Heart right ventricle (tissue), 16 donors: ENCODE measurements at regions not wholly inside any gene's neighbourhood (a gene's known extent, or its start where the extent isn't known, plus 50 kb on each side); places are given as distances from the start of the nearest gene placed in this dataset.
"Not testable (repeated sequence)": the region's sequence is repeated elsewhere in the genome, so short reads cannot be mapped to it uniquely, and the experiment has no call there.

Experiments used
- ATAC-seq, 8 donors: fragments of 200-7000 bp; cut with Tn5 transposase; one replicate each; pipeline ENCODE4 v1.9.1; 2020; ENCODE audit warnings: mild to moderate bottlenecking in 8 of 8, moderate library complexity in 8 of 8, moderate number of reproducible peaks in 1 of 8
- DNase-seq, 2 donors: peaks; one replicate each; pipeline ENCODE4 v3.0.0-alpha.2; 2020
- H3K27ac ChIP-seq, 10 donors: fragments of 200-600 bp; sonication (generic) in 2 of 10; one replicate each; pipeline versions ENCODE4 v1.5.0 to v1.8.0; 2020 to 2022; ENCODE audit warnings: mild to moderate bottlenecking in 3 of 10
- H3K27me3 ChIP-seq, 7 donors: fragments of 200-600 bp; one replicate each; pipeline ENCODE4 v1.8.0; 2021 to 2022; ENCODE audit warnings: mild to moderate bottlenecking in 2 of 7
- H3K36me3 ChIP-seq, 9 donors: fragments of 200-600 bp; sonication (generic) in 1 of 9; one replicate each; pipeline versions ENCODE4 v1.5.0 to v1.8.0; 2020 to 2022; ENCODE audit warnings: mild to moderate bottlenecking in 2 of 9
- H3K4me1 ChIP-seq, 9 donors: fragments of 200-600 bp; sonication (generic) in 1 of 9; one replicate each; pipeline versions ENCODE4 v1.5.0 to v1.8.0; 2020 to 2022; ENCODE audit warnings: mild to moderate bottlenecking in 4 of 9
- H3K4me3 ChIP-seq, 10 donors: fragments of 200-600 bp; sonication (generic) in 2 of 10; one replicate each; pipeline versions ENCODE4 v1.5.0 to v1.8.0; 2020 to 2022; ENCODE audit warnings: mild to moderate bottlenecking in 7 of 10, moderate library complexity in 2 of 10
- H3K9me3 ChIP-seq, 11 donors: fragments of 200-600 bp in 10 of 11; sonication (generic) in 2 of 11; one replicate each; pipeline versions ENCODE4 v1.5.0 to v1.8.0; 2013 to 2022; ENCODE audit warnings: mild to moderate bottlenecking in 2 of 11, control low read depth in 1 of 11, moderate library complexity in 1 of 11
- WGBS, 2 donors: extraction: QIAGEN DNeasy Blood & Tissue Kit; methylation state at CpG; one replicate each; pipeline ENCODE4 v1.1.7; 2013; ENCODE audit warnings: inconsistent platforms in 1 of 2; 5-methylcytosine and 5-hydroxymethylcytosine counted together
- intact Hi-C, 10 donors: fragments of 100-400 bp; cut with DNase I; formaldehyde crosslinking; loops; one replicate each; pipeline versions ENCODE4 v1.11.1 to v1.14.2; 2022
- TF ChIP-seq, protein P1 (sequence below), 9 donors: fragments of 200-600 bp; sonication (generic) in 2 of 9; IDR thresholded peaks; one replicate each; pipeline versions ENCODE4 v1.5.0 to v1.8.0; 2021 to 2022; ENCODE audit warnings: antibody characterized with exemption in 9 of 9, mild to moderate bottlenecking in 5 of 9, moderate library complexity in 1 of 9
- donor health status: Arrhythmogenic right ventricular cardiomyopathy.
- donor health status: ischemic (EF 13 %, LVEDD 7.1; RV severe dilation, severe dysfunction).
- donor health status: healthy with polysubstance abuse.
- donor health status: DM: no; HTN: yes; CAD: no.
- donor health status: DM: no; HTN: no; CAD: no.
- donor health status: ischemic (EF 25% LVEDD 6.9; RV normal size, moderate dysfunction).
- donor health status: ischemic (EF 25% LVEDD 5.7; RV mildly dilated, moderate dysfunction).
- donor health status: healthy.
- donor health status: DM: yes; HTN: yes; CAD: no.
- donor health status: Ischemic cardiomyopathy.
- donor health status: ischemic (EF 35%, LVEDD 5.7; RV mildly dilated, moderate dysfunction).
- donor health status: nonischemic (EF 11% LVEDD 7.7; RV severe dilation, severe dysfunction).
- donor health status: DM: yes; HTN: yes; CAD: no.
- donor health status: PGD.
- donor health status: ischemic (EF 29% LVEDD 5.4; RV normal size, mild dysfunction).
- donor health status: nonischemic (EF 23%, LVEDD 6.1; RV moderate dilation, normal function).

DNA sequence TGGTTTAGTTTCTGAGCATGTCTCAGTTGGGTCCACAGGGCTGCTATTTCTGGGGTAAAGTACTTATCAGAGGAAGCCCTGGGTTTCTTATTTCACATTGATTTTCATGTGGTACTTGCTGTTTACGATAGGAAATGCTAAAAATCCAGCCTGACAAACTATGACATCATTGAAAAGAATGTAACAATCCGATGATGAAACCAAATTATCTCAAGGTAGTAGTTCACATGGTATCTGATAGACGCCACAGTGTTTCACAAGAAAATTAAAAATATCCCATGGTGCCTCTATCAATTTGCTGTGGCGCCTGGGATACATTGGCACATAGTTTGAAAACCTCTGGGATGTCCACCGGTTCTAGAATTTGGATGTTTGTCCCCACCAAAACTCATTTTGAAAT, 418.9 kb upstream of the RPS6KA3 start:
- intact Hi-C loops, result no loop called here
- no peaks in the 10 kb centered on the region for H3K36me3 ChIP-seq
- TF ChIP-seq, protein P1, sequence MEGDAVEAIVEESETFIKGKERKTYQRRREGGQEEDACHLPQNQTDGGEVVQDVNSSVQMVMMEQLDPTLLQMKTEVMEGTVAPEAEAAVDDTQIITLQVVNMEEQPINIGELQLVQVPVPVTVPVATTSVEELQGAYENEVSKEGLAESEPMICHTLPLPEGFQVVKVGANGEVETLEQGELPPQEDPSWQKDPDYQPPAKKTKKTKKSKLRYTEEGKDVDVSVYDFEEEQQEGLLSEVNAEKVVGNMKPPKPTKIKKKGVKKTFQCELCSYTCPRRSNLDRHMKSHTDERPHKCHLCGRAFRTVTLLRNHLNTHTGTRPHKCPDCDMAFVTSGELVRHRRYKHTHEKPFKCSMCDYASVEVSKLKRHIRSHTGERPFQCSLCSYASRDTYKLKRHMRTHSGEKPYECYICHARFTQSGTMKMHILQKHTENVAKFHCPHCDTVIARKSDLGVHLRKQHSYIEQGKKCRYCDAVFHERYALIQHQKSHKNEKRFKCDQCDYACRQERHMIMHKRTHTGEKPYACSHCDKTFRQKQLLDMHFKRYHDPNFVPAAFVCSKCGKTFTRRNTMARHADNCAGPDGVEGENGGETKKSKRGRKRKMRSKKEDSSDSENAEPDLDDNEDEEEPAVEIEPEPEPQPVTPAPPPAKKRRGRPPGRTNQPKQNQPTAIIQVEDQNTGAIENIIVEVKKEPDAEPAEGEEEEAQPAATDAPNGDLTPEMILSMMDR (IDR thresholded peaks at IDR 0.05), result no peak
- WGBS, 2 donors, result 79 to 93% methylated on average over 5 of the region's 5 CpGs
- H3K4me1 ChIP-seq, result no peaks in the 10 kb centered on the region
- no peak for DNase-seq
- H3K9me3 ChIP-seq, result no peaks in the 10 kb centered on the region
- ATAC-seq, result no peak
- H3K27ac ChIP-seq, result no peak overlapping the region
- no peak overlapping the region for H3K4me3 ChIP-seq
- H3K27me3 ChIP-seq, result no peaks in the 10 kb centered on the region

DNA sequence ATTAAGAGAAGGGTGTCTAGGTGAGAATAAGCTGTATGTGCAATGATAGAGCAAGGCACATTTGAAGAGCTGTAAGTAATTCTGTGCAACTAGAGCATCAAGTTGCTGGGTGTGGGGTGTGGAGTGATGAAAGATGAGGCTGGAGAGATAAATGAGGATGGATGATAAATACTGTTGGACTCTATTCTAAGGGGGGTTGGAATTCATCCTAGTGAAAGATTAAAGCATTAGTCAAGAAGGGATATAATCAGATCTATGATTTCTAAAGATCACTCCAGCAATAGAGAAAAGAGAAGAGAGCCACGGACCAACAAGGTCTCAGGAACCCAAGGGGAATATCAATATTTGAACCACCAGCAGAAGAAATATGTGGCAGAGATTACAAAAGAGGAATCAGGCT, 415.0 kb upstream of the RPS6KA3 start:
- TF ChIP-seq, protein P1 (IDR thresholded peaks at IDR 0.05), result no peak
- 48 to 50% methylated on average over 1 of the region's 1 CpG for WGBS, 2 donors
- Histone ChIP-seq H3K9me3 (no peaks in the 10 kb centered on the region), H3K27ac (no peak overlapping the region), H3K36me3 (no peaks in the 10 kb centered on the region), H3K4me1 (no peaks in the 10 kb centered on the region), H3K27me3 (no peaks in the 10 kb centered on the region), H3K4me3 (no peak overlapping the region)
- DNase-seq (no peak), ATAC-seq (no peak)
- intact Hi-C loops, result no loop called here

- no peaks in the 10 kb centered on the region for H3K4me1 ChIP-seq
- intact Hi-C loops, result no loop called here
- H3K4me3 ChIP-seq, result no peak overlapping the region
- ATAC-seq (no peak), DNase-seq (no peak)
- H3K36me3 ChIP-seq, result no peaks in the 10 kb centered on the region
- no peaks in the 10 kb centered on the region for H3K27me3 ChIP-seq
- H3K27ac ChIP-seq, result no peak overlapping the region
- TF ChIP-seq, protein P1 (IDR thresholded peaks at IDR 0.05), result no peak
- no peaks in the 10 kb centered on the region for H3K9me3 ChIP-seq
These were observed 414.3 kb upstream of the RPS6KA3 start for GRCh38 chrX:20680998-20681397.

DNA sequence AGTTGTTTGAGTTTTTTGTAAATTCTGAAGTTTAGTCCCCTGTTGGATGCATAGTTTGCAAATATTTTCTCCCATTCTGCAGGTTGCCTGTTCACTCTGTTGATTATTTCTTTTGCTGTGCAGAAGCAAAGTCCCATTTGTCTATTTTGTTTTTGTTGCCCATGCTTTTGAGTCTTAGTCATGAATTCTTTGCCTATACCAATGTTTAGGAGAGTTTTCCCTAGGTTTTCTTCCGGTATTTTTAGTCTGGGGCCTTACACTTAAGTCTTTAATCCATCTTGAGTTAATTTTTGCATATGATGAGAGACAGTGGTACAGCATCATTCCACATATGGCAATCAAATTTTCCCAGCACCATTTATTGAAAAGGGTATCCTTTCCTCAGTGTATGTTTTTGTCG, 405.8 kb upstream of the RPS6KA3 start:
- no peak for ATAC-seq
- TF ChIP-seq, protein P1 (IDR thresholded peaks at IDR 0.05), result no peak
- intact Hi-C loops, result loop anchor here in 1 of 10 donors (10.0 kb wide), 1 partner anchor 802 kb away; no protein-coding TSS in a partner anchor
- Histone ChIP-seq H3K4me1 (no peaks in the 10 kb centered on the region), H3K9me3 (no peaks in the 10 kb centered on the region), H3K27ac (no peak overlapping the region), H3K27me3 (peaks cover 0 to 17% (median 0%) of the 10 kb centered on the region in 7 donors), H3K36me3 (no peaks in the 10 kb centered on the region), H3K4me3 (no peak overlapping the region)
- 79 to 89% methylated on average over 2 of the region's 2 CpGs for WGBS, 2 donors
- no peak for DNase-seq

GRCh38 chrX:20671746-20672145, 405.0 kb upstream of the RPS6KA3 start:
- intact Hi-C loops, result loop anchor here in 1 of 10 donors (10.0 kb wide), 1 partner anchor 803 kb away; no protein-coding TSS in a partner anchor
- not testable (repeated sequence) for H3K27ac ChIP-seq, H3K4me1 ChIP-seq, H3K36me3 ChIP-seq, H3K4me3 ChIP-seq, ATAC-seq, DNase-seq, H3K9me3 ChIP-seq
- WGBS, 2 donors, result 37% methylated on average over 3 of the region's 3 CpGs
- H3K27me3 ChIP-seq, result peaks cover 0 to 17% (median 0%) of the 10 kb centered on the region in 7 donors
